Activated CD8-positive, alpha-beta T cell treated with anti-CD3 and anti-CD28 coated beads for 36 hours (primary cell): ENCODE measurements at regions not wholly inside any gene's neighbourhood (a gene's known extent, or its start where the extent isn't known, plus 50 kb on each side); places are given as distances from the start of the nearest gene placed in this dataset.

ENCODE experiments used
- ATAC-seq: fragments of 200-7000 bp; cut with Tn5 transposase; one replicate; pipeline ENCODE4 v1.10.0; 2021; ENCODE audit warnings: mild to moderate bottlenecking, moderate library complexity
- CTCF ChIA-PET: fragments of 350-600 bp; sonication (Branson Sonifier 250); formaldehyde crosslinking; loops from one replicate; lab custom pipeline; 2021; ENCODE audit warnings: antibody characterized with exemption; lab: Charles Lee
- POLR2A ChIA-PET: fragments of 350-600 bp; sonication (Branson Sonifier 250); formaldehyde crosslinking; loops from one replicate; lab custom pipeline; 2021; ENCODE audit warnings: antibody characterized with exemption; lab: Charles Lee
- DNase-seq: peaks from one replicate; pipeline ENCODE4 v3.0.0-alpha.2; 2020
- H3K27ac Mint-ChIP-seq: one replicate; pipeline ENCODE4 v1.8.0; 2021; ENCODE audit warnings: mild to moderate bottlenecking, mixed read lengths
- H3K27me3 Mint-ChIP-seq: one replicate; pipeline ENCODE4 v1.8.0; 2021; ENCODE audit warnings: mixed read lengths
- H3K36me3 Mint-ChIP-seq: one replicate; pipeline ENCODE4 v1.8.0; 2021; ENCODE audit warnings: low read depth, mixed read lengths
- H3K4me1 Mint-ChIP-seq: one replicate; pipeline ENCODE4 v1.8.0; 2021; ENCODE audit warnings: low read depth, mixed read lengths
- H3K4me3 Mint-ChIP-seq: one replicate; pipeline ENCODE4 v1.8.0; 2021; ENCODE audit warnings: mild to moderate bottlenecking, moderate library complexity, mixed read lengths
- H3K9me3 Mint-ChIP-seq: one replicate; pipeline ENCODE4 v1.8.0; 2021; ENCODE audit warnings: mixed read lengths
- CTCF ChIP-seq: fragments of 200-600 bp; IDR thresholded peaks from one replicate; pipeline ENCODE4 v1.8.0; 2022; ENCODE audit warnings: antibody characterized with exemption, mild to moderate bottlenecking
- intact Hi-C: fragments of 100-400 bp; cut with micrococcal nuclease; formaldehyde crosslinking; loops from one replicate; pipeline ENCODE4 v1.10.0; 2022

GRCh38 chr11:131275580-131275979 is 94.8 kb upstream of the NTM start:
- intact Hi-C loops, result no loop called here
- H3K27me3 Mint-ChIP-seq, result no peaks in the 10 kb centered on the region
- POLR2A ChIA-PET, result no interaction called here
- H3K4me1 Mint-ChIP-seq, result no peaks in the 10 kb centered on the region
- H3K36me3 Mint-ChIP-seq, result no peaks in the 10 kb centered on the region
- TF ChIP-seq CTCF, result no peak
- H3K9me3 Mint-ChIP-seq, result peaks cover 2% of the 10 kb centered on the region
- ATAC-seq (no peak), DNase-seq (no peak)
- no peak overlapping the region for H3K27ac Mint-ChIP-seq
- CTCF ChIA-PET, result no interaction called here
- H3K4me3 Mint-ChIP-seq, result no peak overlapping the region

DNA sequence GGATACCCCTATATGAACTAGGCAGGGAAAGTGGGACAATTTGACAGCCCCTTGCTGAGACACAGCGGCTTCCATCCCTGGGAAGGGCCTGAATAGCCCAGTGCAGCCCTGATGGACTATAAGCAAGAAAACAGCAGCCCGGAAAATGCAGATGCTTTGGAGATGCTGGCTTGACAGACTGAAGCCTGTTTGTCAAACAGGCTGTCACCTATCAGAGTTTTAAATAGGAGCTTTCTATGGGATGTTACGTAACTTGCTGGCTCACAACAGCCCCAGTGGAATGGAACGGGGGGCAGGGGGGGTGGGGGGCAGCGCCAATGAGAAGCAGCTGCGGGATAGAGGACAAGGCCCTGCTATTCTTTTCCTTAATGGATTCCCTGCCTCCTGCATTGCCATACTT is 91.9 kb upstream of the NTM start:
- ChIA-PET POLR2A (no interaction called here), CTCF (no interaction called here)
- no peak overlapping the region for H3K4me3 Mint-ChIP-seq
- DNase-seq (no peak), ATAC-seq (no peak)
- no peaks in the 10 kb centered on the region for H3K9me3 Mint-ChIP-seq
- H3K27ac Mint-ChIP-seq, result no peak overlapping the region
- H3K27me3 Mint-ChIP-seq, result no peaks in the 10 kb centered on the region
- TF ChIP-seq CTCF, result no peak
- H3K4me1 Mint-ChIP-seq, result no peaks in the 10 kb centered on the region
- no peaks in the 10 kb centered on the region for H3K36me3 Mint-ChIP-seq
- intact Hi-C loops, result no loop called here

DNA sequence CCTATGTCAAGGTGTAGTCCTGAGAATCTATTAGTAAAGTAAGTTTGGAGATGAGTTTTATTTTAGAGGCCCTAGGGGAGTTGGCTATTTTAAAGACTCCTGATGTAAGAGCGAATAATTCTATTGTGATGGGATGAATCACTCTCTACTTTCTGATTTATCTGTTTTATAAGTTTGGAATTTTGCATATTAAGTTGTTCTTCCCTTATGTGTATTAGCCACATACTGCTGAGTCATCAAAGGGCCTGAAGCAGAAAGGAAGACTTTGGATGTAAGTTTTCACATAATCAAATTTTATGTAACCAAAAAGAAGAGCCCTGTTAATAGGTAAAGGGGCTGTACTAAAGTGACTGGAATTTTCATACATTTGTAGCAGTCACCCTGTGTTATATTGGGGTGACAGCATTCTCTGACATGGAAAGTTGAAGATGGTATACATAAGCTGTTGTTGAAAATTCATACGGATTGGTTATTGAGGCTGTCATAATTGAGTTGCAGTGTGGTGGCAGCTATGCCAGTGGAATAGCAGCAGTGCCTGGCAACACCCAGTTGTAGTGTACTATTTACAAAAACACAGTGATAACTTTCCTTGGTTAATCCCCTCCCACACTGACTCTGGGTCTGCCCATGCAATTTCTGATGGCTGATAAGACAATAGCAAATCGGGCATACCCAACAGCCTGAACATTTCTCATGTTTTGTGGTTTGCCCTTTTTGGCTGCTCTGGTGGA is 90.6 kb upstream of the NTM start:
- CTCF ChIA-PET, result no interaction called here
- intact Hi-C loops, result no loop called here
- TF ChIP-seq CTCF, result no peak
- H3K4me3 Mint-ChIP-seq, result no peak overlapping the region
- H3K9me3 Mint-ChIP-seq, result no peaks in the 10 kb centered on the region
- H3K36me3 Mint-ChIP-seq, result no peaks in the 10 kb centered on the region
- no peak overlapping the region for H3K27ac Mint-ChIP-seq
- ATAC-seq (no peak), DNase-seq (no peak)
- POLR2A ChIA-PET, result no interaction called here
- no peaks in the 10 kb centered on the region for H3K27me3 Mint-ChIP-seq
- H3K4me1 Mint-ChIP-seq, result no peaks in the 10 kb centered on the region

DNA sequence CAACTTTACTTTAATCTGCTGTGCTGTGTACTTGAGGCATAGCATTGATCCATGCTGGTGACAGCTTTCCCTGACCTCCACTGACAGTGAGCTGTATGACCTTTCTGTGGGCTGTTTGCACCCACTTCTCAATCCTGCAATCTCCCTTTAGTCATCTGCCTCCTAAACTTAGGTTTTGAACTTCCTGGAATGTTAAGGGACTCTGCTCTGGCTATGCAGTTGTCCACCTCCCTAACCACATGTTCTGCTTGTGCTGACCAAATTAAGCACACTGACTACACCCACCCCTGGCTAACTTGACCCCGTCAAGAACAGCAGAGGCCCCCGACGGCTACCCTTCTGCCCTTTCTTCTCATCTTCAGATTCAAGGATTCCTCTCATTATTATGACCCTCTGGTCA is 89.1 kb upstream of the NTM start:
- POLR2A ChIA-PET, result no interaction called here
- no peaks in the 10 kb centered on the region for H3K36me3 Mint-ChIP-seq
- ATAC-seq (no peak), DNase-seq (no peak)
- CTCF ChIA-PET, result interaction anchor here (1.0 kb wide), 1 partner anchor 217 kb away, joined by 3 read pairs; no protein-coding TSS in a partner anchor
- H3K27ac Mint-ChIP-seq, result no peak overlapping the region
- no peaks in the 10 kb centered on the region for H3K9me3 Mint-ChIP-seq
- H3K4me1 Mint-ChIP-seq, result no peaks in the 10 kb centered on the region
- no peak overlapping the region for H3K4me3 Mint-ChIP-seq
- no peaks in the 10 kb centered on the region for H3K27me3 Mint-ChIP-seq
- intact Hi-C loops, result no loop called here
- no peak for TF ChIP-seq CTCF

GRCh38 chr11:131284041-131284440 is 86.4 kb upstream of the NTM start:
- DNase-seq (no peak), ATAC-seq (no peak)
- intact Hi-C loops, result no loop called here
- no peaks in the 10 kb centered on the region for H3K27me3 Mint-ChIP-seq
- H3K36me3 Mint-ChIP-seq, result no peaks in the 10 kb centered on the region
- ChIA-PET CTCF (no interaction called here), POLR2A (no interaction called here)
- no peak overlapping the region for H3K27ac Mint-ChIP-seq
- no peak for TF ChIP-seq CTCF
- H3K4me1 Mint-ChIP-seq, result no peaks in the 10 kb centered on the region
- no peak overlapping the region for H3K4me3 Mint-ChIP-seq
- H3K9me3 Mint-ChIP-seq, result no peaks in the 10 kb centered on the region
